ENCODE measurements at regions not wholly inside any gene's neighbourhood (a gene's known extent, or its start where the extent isn't known, plus 50 kb on each side); places are given as distances from the start of the nearest gene placed in this dataset.

- no peak for DNase-seq (ENCODE audit: low read depth, low spot score)
- in situ Hi-C loops (cut with HindIII; ENCODE audit: low sequenced_read_pairs), result no loop called here
- no peak overlapping the region for H3K4me3 ChIP-seq (ENCODE audit: low read depth, low read length)
- no peak for TF ChIP-seq CTCF (IDR thresholded peaks at IDR 0.05; ENCODE audit: low read depth, low read length)
These were observed 189.5 kb upstream of the GSE1 start for GRCh38 chr16:85423631-85424030.

- no peak for DNase-seq (ENCODE audit: low read depth, low spot score)
- H3K4me3 ChIP-seq (ENCODE audit: low read depth, low read length), result no peak overlapping the region
- no peak for TF ChIP-seq CTCF (IDR thresholded peaks at IDR 0.05; ENCODE audit: low read depth, low read length)
- in situ Hi-C loops (cut with HindIII; ENCODE audit: low sequenced_read_pairs), result no loop called here
These were observed 188.7 kb upstream of the GSE1 start for GRCh38 chr16:85424260-85425073.

- no peak overlapping the region for H3K4me3 ChIP-seq (ENCODE audit: low read depth, low read length)
- in situ Hi-C loops (cut with HindIII; ENCODE audit: low sequenced_read_pairs), result no loop called here
- TF ChIP-seq CTCF (IDR thresholded peaks at IDR 0.05; ENCODE audit: low read depth, low read length), result no peak
- DNase-seq (ENCODE audit: low read depth, low spot score), result no peak
These were observed 188.0 kb upstream of the GSE1 start for GRCh38 chr16:85425074-85425662.

- no peak for DNase-seq (ENCODE audit: low read depth, low spot score)
- TF ChIP-seq CTCF (IDR thresholded peaks at IDR 0.05; ENCODE audit: low read depth, low read length), result no peak
- no peak overlapping the region for H3K4me3 ChIP-seq (ENCODE audit: low read depth, low read length)
- in situ Hi-C loops (cut with HindIII; ENCODE audit: low sequenced_read_pairs), result no loop called here
These were observed 186.3 kb upstream of the GSE1 start for GRCh38 chr16:85426806-85427205.

GRCh38 chr16:85428168-85428898 lies 184.8 kb upstream of the GSE1 start:
- H3K4me3 ChIP-seq (ENCODE audit: low read depth, low read length), result no peak overlapping the region
- in situ Hi-C loops (cut with HindIII; ENCODE audit: low sequenced_read_pairs), result no loop called here
- peak; percentile 52 for TF ChIP-seq CTCF (IDR thresholded peaks at IDR 0.05; ENCODE audit: low read depth, low read length)
- DNase-seq (ENCODE audit: low read depth, low spot score), result no peak

GRCh38 chr16:85428899-85429775 lies 184.0 kb upstream of the GSE1 start:
- TF ChIP-seq CTCF (IDR thresholded peaks at IDR 0.05; ENCODE audit: low read depth, low read length), result no peak
- H3K4me3 ChIP-seq (ENCODE audit: low read depth, low read length), result no peak overlapping the region
- no peak for DNase-seq (ENCODE audit: low read depth, low spot score)
- in situ Hi-C loops (cut with HindIII; ENCODE audit: low sequenced_read_pairs), result no loop called here

Measured in astrocyte of the spinal cord (primary cell).